ENCODE measurements at regions not wholly inside any gene's neighbourhood (a gene's known extent, or its start where the extent isn't known, plus 50 kb on each side); places are given as distances from the start of the nearest gene placed in this dataset.

- H3K4me3 ChIP-seq (replicated peaks; ENCODE audit: low read depth, low read length) = no peak overlapping the region
- no peak for TF ChIP-seq CTCF (IDR thresholded peaks at IDR 0.05; ENCODE audit: low read length, missing control alignments)
Measured at GRCh38 chr12:13282861-13283260, 86.3 kb downstream of the EMP1 start.

DNA sequence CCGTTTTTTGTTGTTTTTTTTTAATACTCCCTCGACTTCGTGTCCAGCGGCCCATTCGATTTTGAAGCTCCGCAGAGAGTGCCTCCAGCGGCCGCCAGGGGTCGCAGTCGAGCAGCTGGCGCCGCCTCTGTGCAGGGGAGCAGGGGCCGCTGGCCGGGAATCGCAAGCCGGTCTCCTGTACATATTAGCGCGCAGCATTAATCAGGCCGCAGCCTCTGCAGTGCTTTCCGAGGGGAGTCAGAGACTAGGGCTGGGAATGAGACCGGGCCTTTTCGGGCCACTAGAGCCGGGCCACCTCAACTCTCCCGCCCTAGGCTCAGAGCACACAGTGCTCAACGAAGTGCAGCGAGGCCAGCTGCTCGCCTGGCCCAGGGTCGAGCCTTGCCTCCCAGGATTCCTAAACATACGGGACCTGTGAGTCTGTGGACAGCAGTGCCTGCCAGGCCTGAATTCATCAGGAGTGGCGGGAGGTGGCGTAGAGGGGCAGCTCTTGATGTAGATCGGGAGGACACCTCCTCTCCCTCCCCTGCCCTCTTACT lies 81.8 kb downstream of the EMP1 start:
- peak; percentile 92 for TF ChIP-seq CTCF (IDR thresholded peaks at IDR 0.05; ENCODE audit: low read length, missing control alignments)
- peak; percentile 73 for DNase-seq (ENCODE audit: low read depth)
- no peak overlapping the region for H3K4me3 ChIP-seq (replicated peaks; ENCODE audit: low read depth, low read length)

More at GRCh38 chr12:13282861-13283260, 86.3 kb downstream of the EMP1 start:
- DNase-seq (ENCODE audit: low read depth) = no peak

GRCh38 chr12:13277293-13277692 lies 80.8 kb downstream of the EMP1 start:
- no peak for DNase-seq (ENCODE audit: low read depth)
- no peak for TF ChIP-seq CTCF (IDR thresholded peaks at IDR 0.05; ENCODE audit: low read length, missing control alignments)
- H3K4me3 ChIP-seq (replicated peaks; ENCODE audit: low read depth, low read length) = no peak overlapping the region

DNA sequence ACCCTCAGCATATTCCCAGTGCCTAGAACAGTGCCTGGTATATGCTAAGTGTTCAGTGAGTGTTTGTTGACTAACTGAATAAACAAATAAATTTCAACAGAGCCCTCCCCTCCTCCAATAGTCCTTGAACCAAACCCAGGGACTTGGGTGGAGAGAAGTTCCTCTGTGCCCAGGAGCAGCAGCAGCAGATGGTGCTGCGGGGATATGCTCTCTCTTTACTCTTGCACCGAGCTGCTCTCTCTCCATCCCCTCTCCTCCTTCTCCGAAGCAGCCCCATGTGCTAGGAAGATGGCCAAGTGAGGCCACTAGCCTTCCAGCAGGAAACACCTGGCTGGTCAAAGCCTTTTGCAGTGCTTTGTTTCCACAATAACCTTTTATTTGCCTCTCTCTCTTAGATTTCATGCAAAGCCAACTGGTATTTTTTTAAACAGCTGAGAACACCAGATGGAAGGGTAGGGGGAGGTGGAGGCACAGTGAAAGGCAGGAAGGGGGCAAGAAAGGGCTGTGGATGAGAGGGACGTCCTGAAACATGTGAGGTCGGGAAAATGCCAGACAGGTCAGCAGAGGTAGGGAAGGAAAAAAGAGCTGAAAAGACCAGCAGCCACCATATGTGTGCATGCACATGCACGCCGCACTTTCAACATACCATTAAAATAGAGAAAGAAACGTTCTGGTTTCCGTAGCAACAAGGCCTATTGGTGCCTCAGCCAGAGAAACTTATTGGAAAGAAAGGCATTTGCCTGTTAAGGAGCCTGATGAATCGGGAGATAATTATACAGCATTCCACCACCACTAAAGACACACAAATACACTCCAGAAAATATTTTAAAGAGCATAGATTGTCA lies 78.9 kb downstream of the EMP1 start:
- no peak overlapping the region for H3K4me3 ChIP-seq (replicated peaks; ENCODE audit: low read depth, low read length)
- no peak for TF ChIP-seq CTCF (IDR thresholded peaks at IDR 0.05; ENCODE audit: low read length, missing control alignments)
- no peak for DNase-seq (ENCODE audit: low read depth)

DNA sequence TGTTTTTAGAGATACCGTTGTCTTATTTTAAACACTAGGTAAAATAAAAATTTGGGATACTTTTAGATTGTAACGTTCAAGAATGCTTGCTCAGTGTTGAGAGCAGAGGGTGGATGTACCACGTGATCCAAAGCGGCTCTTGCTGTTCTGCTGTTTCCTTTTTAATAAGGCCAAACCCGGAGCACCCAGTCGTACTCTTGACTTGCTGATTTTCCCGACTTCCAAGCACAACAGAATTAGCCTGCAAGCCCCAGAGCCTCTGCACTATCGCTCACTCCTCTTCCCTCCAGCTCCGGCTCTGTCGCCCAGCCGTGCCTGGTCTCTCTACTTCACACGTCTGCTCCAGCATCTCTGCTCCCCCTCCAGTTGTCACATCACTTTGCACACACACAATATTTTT lies 77.3 kb downstream of the EMP1 start:
- no peak overlapping the region for H3K4me3 ChIP-seq (replicated peaks; ENCODE audit: low read depth, low read length)
- no peak for TF ChIP-seq CTCF (IDR thresholded peaks at IDR 0.05; ENCODE audit: low read length, missing control alignments)
- no peak for DNase-seq (ENCODE audit: low read depth)

GRCh38 chr12:13273097-13273496 lies 76.6 kb downstream of the EMP1 start:
- H3K4me3 ChIP-seq (replicated peaks; ENCODE audit: low read depth, low read length) = no peak overlapping the region
- DNase-seq (ENCODE audit: low read depth) = no peak
- TF ChIP-seq CTCF (IDR thresholded peaks at IDR 0.05; ENCODE audit: low read length, missing control alignments) = no peak
